ENCODE measurements at regions not wholly inside any gene's neighbourhood (a gene's known extent, or its start where the extent isn't known, plus 50 kb on each side); places are given as distances from the start of the nearest gene placed in this dataset.
A peak's percentile ranks its signal among the peaks of the same experiment; 100 is the strongest.
"Not testable (repeated sequence)": the region's sequence is repeated elsewhere in the genome, so short reads cannot be mapped to it uniquely, and the experiment has no call there.

DNA sequence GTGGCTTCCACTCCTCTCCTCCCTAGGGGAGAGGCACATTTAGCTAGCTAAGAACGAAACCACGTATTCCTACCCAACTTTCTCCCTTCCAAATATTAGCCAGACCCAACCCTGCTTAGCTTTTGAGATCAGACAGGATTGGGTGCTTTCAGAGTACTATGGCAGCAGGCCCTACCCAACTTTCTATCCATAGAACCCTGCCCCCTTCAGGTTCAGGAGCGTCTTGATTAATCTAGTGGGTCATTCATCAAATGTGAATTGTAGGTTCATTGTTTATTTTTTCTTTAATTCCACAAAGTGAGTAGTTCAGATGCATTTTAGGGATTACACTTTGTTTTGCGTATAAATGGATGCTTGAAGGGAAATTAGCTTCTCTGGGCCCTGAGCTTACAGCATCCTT is 188.3 kb downstream of the MIB1 start:
- no peak for DNase-seq

- no peak for DNase-seq
Observed at GRCh38 chr18:21930177-21930576, 189.6 kb downstream of the MIB1 start.

DNA sequence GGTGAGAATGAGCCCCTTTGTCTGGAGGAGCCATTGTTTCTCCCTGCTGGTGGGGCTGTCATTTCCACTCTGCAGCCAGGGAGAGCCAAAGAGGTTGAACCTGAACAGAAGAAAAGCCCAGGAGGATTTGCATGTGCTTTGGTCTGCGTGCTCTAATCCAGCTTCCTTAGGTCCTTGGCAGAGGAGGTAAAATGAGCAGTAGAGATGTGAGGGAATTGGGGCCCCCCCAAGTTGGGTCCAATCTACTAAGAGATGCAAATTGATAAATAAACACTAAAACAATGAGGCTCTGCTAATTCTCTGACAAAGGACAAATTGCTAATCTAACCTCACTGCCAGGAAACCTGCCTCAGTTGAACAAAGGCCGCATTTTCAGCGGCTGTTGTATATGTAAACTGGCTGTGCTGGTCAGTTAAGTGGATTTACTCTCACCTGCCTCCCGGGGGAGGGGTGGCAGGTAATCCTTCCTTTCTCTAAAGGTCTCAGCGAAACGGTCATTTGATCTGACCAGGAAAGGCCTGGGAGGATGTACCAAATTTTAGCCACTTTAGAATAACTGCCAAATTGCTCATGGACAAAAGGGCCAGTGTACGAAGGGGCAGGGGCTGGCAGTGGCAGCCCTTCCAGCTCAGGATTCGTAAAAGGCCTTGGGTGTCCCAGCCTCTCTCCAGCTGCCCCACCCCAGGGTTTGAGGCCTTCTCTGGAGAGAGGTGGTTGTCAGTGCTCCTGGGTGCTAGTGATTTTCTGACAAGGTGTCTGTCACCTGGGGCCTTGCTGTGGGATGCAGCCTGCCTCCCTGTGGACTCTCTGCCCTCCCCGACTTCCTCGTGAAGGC is 193.6 kb downstream of the MIB1 start:
- no peak for DNase-seq

- DNase-seq = no peak
Observed at GRCh38 chr18:21934766-21935015, 194.1 kb downstream of the MIB1 start.

DNA sequence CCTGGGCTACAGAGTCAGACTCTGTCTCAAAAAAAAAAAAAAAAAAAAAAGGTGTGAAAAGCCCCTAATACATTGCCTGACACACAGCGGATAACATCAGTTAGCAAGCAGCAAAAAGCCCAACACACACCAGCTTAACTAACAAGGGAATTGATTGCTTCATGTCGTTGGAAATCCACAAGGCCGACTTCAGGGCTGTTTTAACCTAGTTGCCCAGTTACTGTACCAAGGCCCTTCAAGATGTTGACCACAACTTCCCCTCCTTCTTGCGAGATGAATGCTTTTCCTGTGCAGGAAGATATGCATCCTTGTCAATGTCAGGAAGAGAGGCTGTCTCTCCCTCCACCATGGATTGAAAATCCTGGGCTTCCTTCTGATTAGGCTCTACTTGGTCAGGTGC is 202.9 kb downstream of the MIB1 start:
- peak; percentile 53 for DNase-seq

DNA sequence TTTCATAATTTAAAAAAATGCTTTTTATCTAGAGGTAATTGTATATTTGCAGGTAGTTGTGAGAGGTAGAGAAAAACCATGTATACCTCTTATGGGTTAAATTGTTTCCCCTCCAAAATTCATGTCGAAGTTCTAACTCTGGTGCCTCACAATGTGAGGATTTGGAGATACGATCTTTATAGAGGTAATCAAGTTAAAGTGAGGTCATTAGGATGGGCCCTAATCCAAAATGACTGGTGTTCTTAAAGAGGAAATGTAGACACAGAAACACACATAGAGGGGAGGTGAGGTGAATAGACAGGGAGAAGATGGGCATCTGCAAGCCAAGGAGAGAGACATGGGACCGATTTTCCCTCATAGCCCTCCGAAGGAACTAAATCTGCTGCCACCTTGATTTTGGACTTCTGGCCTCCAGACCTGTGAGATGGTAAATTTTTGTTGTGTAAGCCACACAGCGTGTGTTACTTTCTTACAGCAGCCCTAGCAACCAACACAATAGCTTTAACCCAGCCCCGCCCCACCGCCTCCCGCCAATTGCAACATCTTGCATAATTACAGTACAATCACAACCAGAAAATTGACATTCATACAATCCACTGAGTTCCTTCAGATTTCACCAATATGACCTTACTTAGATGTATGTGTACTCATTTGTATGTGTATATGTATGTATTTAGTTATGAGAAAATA is 208.9 kb downstream of the MIB1 start:
- no peak for DNase-seq

- DNase-seq = peak; percentile 94
Observed at GRCh38 chr18:21955757-21956652, 213.4 kb upstream of the GATA6 start.

DNA sequence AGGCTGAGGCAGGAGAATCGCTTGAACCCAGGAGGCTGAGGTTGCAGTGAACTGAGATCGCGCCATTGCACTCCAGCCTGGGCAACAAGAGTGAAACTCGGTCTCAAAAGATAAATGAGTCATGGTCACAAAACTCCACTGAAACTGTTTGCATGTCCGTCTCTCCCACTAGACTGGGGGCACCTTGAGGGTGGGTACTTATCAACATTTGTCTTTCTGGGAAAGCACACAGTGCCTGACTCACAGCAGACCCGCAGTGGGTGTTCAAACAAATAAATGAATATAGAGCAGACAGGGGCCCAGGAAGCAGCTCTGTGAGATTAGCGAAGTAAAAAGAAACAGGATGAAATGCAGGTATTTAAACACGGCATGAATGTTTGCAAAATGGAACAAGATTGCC is 211.1 kb upstream of the GATA6 start:
- no peak for DNase-seq

DNA sequence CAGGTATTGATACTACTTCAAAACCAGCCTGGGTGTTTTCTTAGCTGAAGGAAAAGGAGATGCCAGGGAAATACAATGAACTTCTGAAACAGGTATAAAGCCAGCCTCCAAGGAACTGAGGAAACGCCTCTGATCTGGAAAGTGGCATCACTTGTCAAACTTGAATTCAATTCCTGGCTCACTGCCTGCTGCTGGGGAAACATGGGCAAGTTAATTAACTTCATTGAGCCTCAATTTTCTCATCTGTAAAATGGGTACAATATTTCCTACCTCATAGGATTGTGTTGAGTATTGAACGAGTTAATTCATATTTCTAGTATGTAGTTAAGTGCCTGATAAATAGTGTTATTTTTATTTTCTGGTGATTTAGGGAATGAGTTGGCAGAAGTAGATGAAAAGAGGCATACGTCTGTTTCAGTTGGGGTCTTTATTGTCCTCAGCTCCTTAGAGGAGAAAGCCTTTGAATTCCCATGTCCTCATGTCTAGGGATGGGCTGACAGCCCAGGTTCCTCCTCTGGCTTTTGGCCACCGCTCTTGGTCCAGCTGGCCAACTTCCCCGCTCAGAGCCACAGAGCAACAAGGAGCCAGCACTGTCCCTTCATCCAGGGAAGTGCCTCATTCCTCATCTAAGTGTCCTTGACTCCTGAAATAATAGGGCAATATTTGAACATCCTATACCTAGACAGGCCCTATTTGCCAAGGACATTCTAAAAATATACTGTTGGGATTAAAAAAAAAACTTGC is 210.5 kb upstream of the GATA6 start:
- no peak for DNase-seq

- peak; percentile 67 for DNase-seq
Observed at GRCh38 chr18:21960189-21960588, 209.2 kb upstream of the GATA6 start.

- DNase-seq = no peak
Observed at GRCh38 chr18:21963336-21963735, 206.1 kb upstream of the GATA6 start.

DNA sequence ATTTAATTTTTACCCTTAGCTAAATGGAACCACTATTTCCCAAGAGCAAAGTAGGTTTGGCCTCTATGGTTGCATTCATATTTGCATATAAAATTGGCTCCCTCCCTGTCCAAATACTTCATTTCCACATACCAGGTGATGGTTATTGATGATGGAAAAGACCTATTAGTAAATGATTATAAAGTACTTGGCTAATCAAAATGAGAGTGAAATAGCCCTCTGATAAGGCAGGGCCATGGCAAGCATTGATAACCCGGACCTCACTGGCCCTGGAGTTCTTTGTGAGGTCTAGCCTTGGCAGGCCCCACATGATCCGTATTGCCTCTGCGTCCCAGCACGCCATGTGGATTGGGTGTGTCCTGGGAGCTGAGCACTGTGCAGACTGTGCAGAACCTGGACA is 201.1 kb upstream of the GATA6 start:
- DNase-seq = no peak

- no peak for DNase-seq
Observed at GRCh38 chr18:21972281-21972680, 197.1 kb upstream of the GATA6 start.

- DNase-seq = not testable (repeated sequence)
Observed at GRCh38 chr18:21975954-21976353, 193.4 kb upstream of the GATA6 start.

DNA sequence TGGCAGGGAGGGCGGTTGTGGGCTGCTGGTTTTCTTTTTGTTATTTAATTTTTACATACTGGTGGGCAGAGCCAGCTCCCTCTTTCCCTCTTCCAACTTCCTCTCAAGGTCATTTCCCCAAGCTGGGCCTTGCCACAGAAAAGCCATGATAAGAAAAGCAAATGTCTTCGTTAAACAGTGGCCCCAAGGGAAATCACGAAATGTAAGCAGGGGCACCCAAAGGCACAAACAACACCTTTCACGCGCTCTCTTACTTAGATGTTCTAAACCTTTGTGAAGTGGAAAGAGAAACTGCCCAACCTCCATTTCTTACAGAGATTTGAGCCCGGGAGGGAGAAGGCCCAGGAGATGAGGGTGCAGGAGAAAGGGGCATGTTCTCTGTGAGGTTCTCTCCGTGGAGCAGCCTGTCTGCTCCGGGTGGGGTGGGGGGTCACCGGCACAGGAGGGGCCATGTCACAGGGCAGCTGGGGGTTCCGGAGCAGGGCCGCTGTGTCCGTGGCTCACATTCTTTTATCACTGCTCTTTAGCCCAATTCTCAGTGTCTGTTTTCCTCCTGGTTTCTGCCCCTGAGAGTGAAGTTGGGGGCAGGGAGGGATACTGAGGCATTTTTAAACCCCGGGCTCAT is 190.7 kb upstream of the GATA6 start:
- no peak for DNase-seq

- no peak for DNase-seq
Observed at GRCh38 chr18:21979171-21979560, 190.2 kb upstream of the GATA6 start.

DNA sequence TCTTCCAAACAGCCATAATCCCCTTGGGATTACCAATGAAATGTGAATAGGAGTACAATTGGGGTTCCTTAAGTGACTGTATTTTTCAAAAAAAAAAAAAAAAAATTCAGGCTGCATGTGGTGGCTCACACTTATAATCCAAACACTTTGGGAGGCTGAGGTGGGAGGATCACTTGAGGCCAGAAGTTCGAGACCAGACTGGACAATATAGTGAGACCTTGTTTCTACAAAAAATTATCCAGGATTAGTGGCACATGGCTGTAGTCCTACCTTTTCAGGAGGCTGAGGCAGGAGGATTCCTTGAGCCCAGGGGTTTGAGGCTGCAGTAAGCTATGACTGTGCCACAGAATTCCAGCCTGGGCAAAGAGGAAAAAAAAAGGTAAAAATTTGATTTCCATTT is 189.6 kb upstream of the GATA6 start:
- DNase-seq = no peak

DNA sequence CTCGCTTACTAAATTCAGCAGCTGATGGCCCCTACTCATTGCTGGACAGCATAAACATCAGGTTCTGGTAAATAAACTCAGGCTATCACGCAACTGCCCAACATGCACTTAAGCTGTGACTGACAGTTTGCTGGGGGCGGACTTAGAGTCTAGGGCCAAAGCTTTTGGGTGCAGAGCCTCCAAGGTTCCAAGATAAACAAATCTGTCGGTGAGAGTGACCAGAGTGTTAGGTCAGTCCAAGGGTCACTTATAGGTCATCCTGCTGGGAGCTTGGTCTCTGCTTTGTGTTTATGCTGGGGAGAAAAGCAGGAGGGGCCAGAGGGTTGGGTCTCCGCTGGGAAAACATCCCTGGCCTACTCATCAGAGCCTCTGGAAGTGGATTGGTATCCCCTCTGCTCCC is 188.6 kb upstream of the GATA6 start:
- DNase-seq = no peak

DNA sequence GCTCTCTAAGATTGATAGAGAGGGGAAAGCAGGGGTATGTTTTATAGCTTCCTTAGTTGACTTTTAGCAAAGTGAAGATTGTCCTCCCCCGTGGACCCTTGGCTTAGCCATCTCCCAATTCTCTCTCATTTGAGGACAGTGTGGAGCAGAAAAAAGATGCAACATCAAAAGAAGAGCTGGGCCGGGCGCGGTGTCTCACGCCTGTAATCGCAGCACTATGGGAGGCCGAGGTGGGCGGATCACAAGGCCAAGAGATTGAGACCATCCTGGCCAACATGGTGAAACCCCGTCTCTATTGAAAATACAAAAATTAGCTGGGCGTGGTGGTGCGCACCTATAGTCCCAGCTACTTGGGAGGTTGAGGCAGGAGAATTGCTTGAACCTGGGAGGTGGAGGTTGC is 187.9 kb upstream of the GATA6 start:
- DNase-seq = not testable (repeated sequence)

DNA sequence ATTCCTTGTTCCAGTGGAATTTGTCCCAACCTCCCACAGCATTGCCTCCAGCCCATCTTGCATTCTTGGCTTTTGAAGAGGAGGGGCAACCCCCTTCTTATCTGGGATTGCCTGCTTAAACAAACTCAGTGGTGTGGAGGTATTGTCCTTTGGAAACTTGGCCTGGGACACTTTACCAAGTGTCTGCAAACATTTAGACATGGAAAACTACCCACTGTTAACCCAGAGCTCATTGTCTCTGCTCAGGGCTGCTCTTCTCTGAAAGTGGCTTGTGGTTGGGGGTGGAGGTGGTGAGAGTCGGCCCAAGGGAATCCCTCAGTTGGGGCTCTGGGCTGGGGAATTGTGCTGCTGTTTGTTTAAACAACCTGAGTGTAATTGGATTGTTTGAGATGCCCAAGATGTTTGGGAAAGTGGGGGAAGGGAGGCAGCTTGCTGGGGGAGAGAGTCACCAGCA is 178.3 kb upstream of the GATA6 start:
- DNase-seq = no peak

- no peak for DNase-seq
Observed at GRCh38 chr18:21991886-21992285, 177.5 kb upstream of the GATA6 start.

GRCh38 chr18:21996351-21996826 is 173.0 kb upstream of the GATA6 start:
- no peak for DNase-seq

All from OCI-M1 (cell line).